ENCODE measurements at regions not wholly inside any gene's neighbourhood (a gene's known extent, or its start where the extent isn't known, plus 50 kb on each side); places are given as distances from the start of the nearest gene placed in this dataset.

- Histone ChIP-seq H3K9me3 (replicated peaks) (peaks cover 27% of the 10 kb centered on the region), H3K27ac (replicated peaks) (no peak overlapping the region), H3K36me3 (no peaks in the 10 kb centered on the region), H3K27me3 (ENCODE audit: low read depth) (peaks cover 39% of the 10 kb centered on the region), H3K4me1 (no peaks in the 10 kb centered on the region), H3K4me3 (no peak overlapping the region)
- no peak for DNase-seq
- TF ChIP-seq CTCF (IDR thresholded peaks at IDR 0.05; ENCODE audit: borderline replicate concordance): no peak
- intact Hi-C loops (cut with micrococcal nuclease): no loop called here
Measured at GRCh38 chr7:155178096-155178495, 108.0 kb downstream of the HTR5A start.

GRCh38 chr7:155181768-155182167, 111.6 kb downstream of the HTR5A start:
- Histone ChIP-seq H3K27ac (replicated peaks) (no peak overlapping the region), H3K36me3 (no peaks in the 10 kb centered on the region), H3K4me1 (no peaks in the 10 kb centered on the region), H3K4me3 (no peak overlapping the region), H3K27me3 (ENCODE audit: low read depth) (peaks cover 16% of the 10 kb centered on the region), H3K9me3 (replicated peaks) (peaks cover 45% of the 10 kb centered on the region)
- intact Hi-C loops (cut with micrococcal nuclease): no loop called here
- TF ChIP-seq CTCF (IDR thresholded peaks at IDR 0.05; ENCODE audit: borderline replicate concordance): no peak
- no peak for DNase-seq

- no peak overlapping the region for H3K27ac ChIP-seq (replicated peaks)
- intact Hi-C loops (cut with micrococcal nuclease): no loop called here
Measured at GRCh38 chr7:155182406-155182970, 112.4 kb downstream of the HTR5A start.

GRCh38 chr7:155183655-155184054, 113.5 kb downstream of the HTR5A start:
- Histone ChIP-seq H3K36me3 (no peaks in the 10 kb centered on the region), H3K27ac (replicated peaks) (no peak overlapping the region)
- intact Hi-C loops (cut with micrococcal nuclease): no loop called here

More at GRCh38 chr7:155182406-155182970, 112.4 kb downstream of the HTR5A start:
- Histone ChIP-seq H3K4me3 (no peak overlapping the region), H3K36me3 (no peaks in the 10 kb centered on the region), H3K4me1 (no peaks in the 10 kb centered on the region), H3K27me3 (ENCODE audit: low read depth) (peaks cover 23% of the 10 kb centered on the region), H3K9me3 (replicated peaks) (peaks cover 37% of the 10 kb centered on the region)
- no peak for DNase-seq
- no peak for TF ChIP-seq CTCF (IDR thresholded peaks at IDR 0.05; ENCODE audit: borderline replicate concordance)

GRCh38 chr7:155184923-155185322, 112.8 kb upstream of the INSIG1 start:
- intact Hi-C loops (cut with micrococcal nuclease): no loop called here
- H3K4me3 ChIP-seq: no peak overlapping the region
- H3K36me3 ChIP-seq: no peaks in the 10 kb centered on the region
- H3K27ac ChIP-seq (replicated peaks): no peak overlapping the region
- peaks cover 30% of the 10 kb centered on the region for H3K9me3 ChIP-seq (replicated peaks)
- H3K4me1 ChIP-seq: no peaks in the 10 kb centered on the region
- DNase-seq: no peak
- TF ChIP-seq CTCF (IDR thresholded peaks at IDR 0.05; ENCODE audit: borderline replicate concordance): no peak
- H3K27me3 ChIP-seq (ENCODE audit: low read depth): peaks cover 39% of the 10 kb centered on the region

More at GRCh38 chr7:155183655-155184054, 113.5 kb downstream of the HTR5A start:
- Histone ChIP-seq H3K4me3 (no peak overlapping the region), H3K27me3 (ENCODE audit: low read depth) (peaks cover 29% of the 10 kb centered on the region), H3K9me3 (replicated peaks) (peaks cover 30% of the 10 kb centered on the region), H3K4me1 (no peaks in the 10 kb centered on the region)
- no peak for DNase-seq
- no peak for TF ChIP-seq CTCF (IDR thresholded peaks at IDR 0.05; ENCODE audit: borderline replicate concordance)

Data from left ventricle myocardium inferior (tissue), 1 donor.